ENCODE measurements at regions not wholly inside any gene's neighbourhood (a gene's known extent, or its start where the extent isn't known, plus 50 kb on each side); places are given as distances from the start of the nearest gene placed in this dataset.

DNA sequence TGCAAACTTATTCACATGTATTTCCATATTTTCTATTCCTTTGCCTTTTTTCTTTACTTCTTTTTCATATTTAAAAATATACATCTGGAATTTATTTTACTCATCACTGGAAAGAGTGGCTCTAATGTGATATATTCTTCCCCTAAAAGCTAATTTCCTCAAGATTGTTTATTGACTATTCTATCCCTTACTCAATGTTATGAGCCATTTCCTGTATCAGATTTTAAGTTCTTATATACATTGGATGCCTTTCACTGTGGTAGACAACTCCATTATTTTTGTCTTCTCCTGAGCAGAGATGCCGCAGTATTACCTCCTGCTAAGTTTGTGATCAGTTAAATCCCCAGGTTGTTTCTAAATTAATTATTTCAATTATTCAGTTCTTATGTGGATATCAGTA, 418.4 kb upstream of the JAG1 start:
- no peaks in the 10 kb centered on the region for H3K36me3 Mint-ChIP-seq (ENCODE audit: low read depth)
- H3K4me3 Mint-ChIP-seq = no peak overlapping the region
- H3K27me3 Mint-ChIP-seq = no peaks in the 10 kb centered on the region
- H3K9me3 Mint-ChIP-seq = peaks cover 8% of the 10 kb centered on the region
- intact Hi-C loops (cut with micrococcal nuclease) = no loop called here
- no peak for DNase-seq
- TF ChIP-seq, protein P1, sequence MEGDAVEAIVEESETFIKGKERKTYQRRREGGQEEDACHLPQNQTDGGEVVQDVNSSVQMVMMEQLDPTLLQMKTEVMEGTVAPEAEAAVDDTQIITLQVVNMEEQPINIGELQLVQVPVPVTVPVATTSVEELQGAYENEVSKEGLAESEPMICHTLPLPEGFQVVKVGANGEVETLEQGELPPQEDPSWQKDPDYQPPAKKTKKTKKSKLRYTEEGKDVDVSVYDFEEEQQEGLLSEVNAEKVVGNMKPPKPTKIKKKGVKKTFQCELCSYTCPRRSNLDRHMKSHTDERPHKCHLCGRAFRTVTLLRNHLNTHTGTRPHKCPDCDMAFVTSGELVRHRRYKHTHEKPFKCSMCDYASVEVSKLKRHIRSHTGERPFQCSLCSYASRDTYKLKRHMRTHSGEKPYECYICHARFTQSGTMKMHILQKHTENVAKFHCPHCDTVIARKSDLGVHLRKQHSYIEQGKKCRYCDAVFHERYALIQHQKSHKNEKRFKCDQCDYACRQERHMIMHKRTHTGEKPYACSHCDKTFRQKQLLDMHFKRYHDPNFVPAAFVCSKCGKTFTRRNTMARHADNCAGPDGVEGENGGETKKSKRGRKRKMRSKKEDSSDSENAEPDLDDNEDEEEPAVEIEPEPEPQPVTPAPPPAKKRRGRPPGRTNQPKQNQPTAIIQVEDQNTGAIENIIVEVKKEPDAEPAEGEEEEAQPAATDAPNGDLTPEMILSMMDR (IDR thresholded peaks at IDR 0.05) = no peak
- ChIA-PET CTCF (no interaction called here), POLR2A (no interaction called here)
- ATAC-seq (ENCODE audit: low read depth) = no peak
- no peak overlapping the region for H3K27ac Mint-ChIP-seq
- no peaks in the 10 kb centered on the region for H3K4me1 Mint-ChIP-seq

DNA sequence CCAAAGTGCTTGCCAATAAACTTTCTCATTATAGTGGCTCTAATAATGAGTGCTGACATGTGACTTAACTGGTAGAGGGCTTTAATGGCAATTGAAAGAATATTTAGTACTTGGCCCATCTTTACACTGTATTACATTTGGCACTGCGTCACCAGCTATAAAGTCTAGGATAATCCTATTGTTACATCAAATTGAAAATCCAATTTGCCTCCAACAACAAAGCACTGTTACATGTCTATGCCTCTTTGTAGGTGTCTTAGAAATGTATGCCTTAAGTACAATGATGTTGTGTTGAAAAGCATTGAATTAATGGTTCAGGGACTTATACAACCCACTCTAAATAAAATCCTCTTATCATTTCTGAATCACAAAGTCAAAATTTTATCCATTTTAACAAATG, 420.4 kb upstream of the JAG1 start:
- Mint-ChIP-seq H3K27ac (no peak overlapping the region), H3K27me3 (no peaks in the 10 kb centered on the region), H3K36me3 (ENCODE audit: low read depth) (no peaks in the 10 kb centered on the region), H3K4me3 (no peak overlapping the region), H3K4me1 (no peaks in the 10 kb centered on the region), H3K9me3 (peaks cover 4% of the 10 kb centered on the region)
- TF ChIP-seq, protein P1 (IDR thresholded peaks at IDR 0.05) = no peak
- intact Hi-C loops (cut with micrococcal nuclease) = no loop called here
- ChIA-PET POLR2A (no interaction called here), CTCF (no interaction called here)
- ATAC-seq (ENCODE audit: low read depth) (no peak), DNase-seq (no peak)

GRCh38 chr20:11094711-11095110, 420.9 kb upstream of the JAG1 start:
- H3K9me3 Mint-ChIP-seq = peaks cover 4% of the 10 kb centered on the region
- no peak overlapping the region for H3K27ac Mint-ChIP-seq
- TF ChIP-seq, protein P1 (IDR thresholded peaks at IDR 0.05) = no peak
- no peak for DNase-seq
- no peaks in the 10 kb centered on the region for H3K4me1 Mint-ChIP-seq
- ATAC-seq (ENCODE audit: low read depth) = no peak
- intact Hi-C loops (cut with micrococcal nuclease) = no loop called here
- no peak overlapping the region for H3K4me3 Mint-ChIP-seq
- no peaks in the 10 kb centered on the region for H3K27me3 Mint-ChIP-seq
- H3K36me3 Mint-ChIP-seq (ENCODE audit: low read depth) = no peaks in the 10 kb centered on the region
- ChIA-PET POLR2A (no interaction called here), CTCF (no interaction called here)

DNA sequence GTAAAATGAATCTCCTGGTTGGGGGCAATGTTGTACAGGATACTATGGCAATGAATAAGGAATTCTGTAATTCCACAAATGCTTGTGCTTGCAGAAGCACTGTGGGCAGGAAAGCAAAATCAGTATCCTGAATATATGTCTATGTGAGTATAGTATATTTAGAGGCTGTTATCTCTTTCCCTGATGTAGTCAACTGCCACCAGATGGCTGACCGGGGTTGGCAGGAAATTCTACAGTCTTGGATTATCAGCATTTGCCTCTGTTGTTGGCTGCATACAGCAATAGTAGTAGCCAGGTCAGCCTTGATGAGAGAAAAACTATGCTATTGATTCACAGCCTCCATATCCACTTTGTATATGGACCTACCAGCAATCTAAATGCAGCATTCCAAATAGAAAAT, 425.1 kb upstream of the JAG1 start:
- Mint-ChIP-seq H3K27ac (no peak overlapping the region), H3K4me1 (no peaks in the 10 kb centered on the region), H3K9me3 (peaks cover 7% of the 10 kb centered on the region), H3K36me3 (ENCODE audit: low read depth) (no peaks in the 10 kb centered on the region), H3K27me3 (no peaks in the 10 kb centered on the region), H3K4me3 (no peak overlapping the region)
- ATAC-seq (ENCODE audit: low read depth) = no peak
- ChIA-PET CTCF (no interaction called here), POLR2A (no interaction called here)
- TF ChIP-seq, protein P1 (IDR thresholded peaks at IDR 0.05) = no peak
- intact Hi-C loops (cut with micrococcal nuclease) = no loop called here
- no peak for DNase-seq

DNA sequence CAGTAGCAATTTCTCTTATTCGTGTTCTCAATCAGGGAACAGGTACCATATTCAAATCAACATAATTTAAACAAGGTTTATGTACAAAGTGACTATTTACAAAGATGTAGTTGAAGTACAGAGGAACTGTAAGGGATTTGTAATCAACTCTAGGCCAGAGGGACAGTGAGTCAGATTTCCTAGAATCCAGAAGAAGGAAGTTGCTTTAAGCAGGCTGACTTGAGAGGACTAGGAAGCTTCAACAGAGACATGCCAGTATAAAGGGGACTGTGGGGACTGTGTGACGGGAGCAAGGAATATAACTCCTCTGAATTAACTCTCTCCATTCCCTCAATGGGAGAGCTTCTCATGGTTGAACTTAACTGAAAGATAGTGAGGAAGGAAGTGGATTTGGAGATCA, 427.4 kb upstream of the JAG1 start:
- Mint-ChIP-seq H3K27ac (no peak overlapping the region), H3K36me3 (ENCODE audit: low read depth) (no peaks in the 10 kb centered on the region), H3K27me3 (no peaks in the 10 kb centered on the region), H3K4me3 (no peak overlapping the region), H3K9me3 (peaks cover 8% of the 10 kb centered on the region), H3K4me1 (no peaks in the 10 kb centered on the region)
- ATAC-seq (ENCODE audit: low read depth) (no peak), DNase-seq (no peak)
- ChIA-PET CTCF (no interaction called here), POLR2A (no interaction called here)
- intact Hi-C loops (cut with micrococcal nuclease) = no loop called here
- TF ChIP-seq, protein P1 (IDR thresholded peaks at IDR 0.05) = no peak

Data from activated B cell treated with CpG ODN at 0.5 μM for 24 hours (primary cell).